Coronary artery (tissue), 2 donors: ENCODE measurements at regions not wholly inside any gene's neighbourhood (a gene's known extent, or its start where the extent isn't known, plus 50 kb on each side); places are given as distances from the start of the nearest gene placed in this dataset.
"Not testable (repeated sequence)": the region's sequence is repeated elsewhere in the genome, so short reads cannot be mapped to it uniquely, and the experiment has no call there.

Experiments
- DNase-seq: peaks from one replicate; pipeline ENCODE4 v3.0.0-alpha.2; 2017; ENCODE audit warnings: low spot score
- H3K27ac ChIP-seq, 2 donors: fragments of 200-600 bp; sonication (generic); one replicate each; pipeline ENCODE4 v1.5.1; 2016 to 2019
- H3K4me3 ChIP-seq: fragments of 200-600 bp; sonication (generic); 2 replicates; pipeline ENCODE4 v1.5.1; 2016; ENCODE audit warnings: mild to moderate bottlenecking, moderate library complexity
- TF ChIP-seq, protein P1 (sequence below): fragments of 200-600 bp; sonication (generic); IDR thresholded peaks from one replicate; pipeline ENCODE4 v1.5.1; 2019; ENCODE audit warnings: antibody characterized with exemption

- H3K27ac ChIP-seq, result no peak overlapping the region
- TF ChIP-seq, protein P1, sequence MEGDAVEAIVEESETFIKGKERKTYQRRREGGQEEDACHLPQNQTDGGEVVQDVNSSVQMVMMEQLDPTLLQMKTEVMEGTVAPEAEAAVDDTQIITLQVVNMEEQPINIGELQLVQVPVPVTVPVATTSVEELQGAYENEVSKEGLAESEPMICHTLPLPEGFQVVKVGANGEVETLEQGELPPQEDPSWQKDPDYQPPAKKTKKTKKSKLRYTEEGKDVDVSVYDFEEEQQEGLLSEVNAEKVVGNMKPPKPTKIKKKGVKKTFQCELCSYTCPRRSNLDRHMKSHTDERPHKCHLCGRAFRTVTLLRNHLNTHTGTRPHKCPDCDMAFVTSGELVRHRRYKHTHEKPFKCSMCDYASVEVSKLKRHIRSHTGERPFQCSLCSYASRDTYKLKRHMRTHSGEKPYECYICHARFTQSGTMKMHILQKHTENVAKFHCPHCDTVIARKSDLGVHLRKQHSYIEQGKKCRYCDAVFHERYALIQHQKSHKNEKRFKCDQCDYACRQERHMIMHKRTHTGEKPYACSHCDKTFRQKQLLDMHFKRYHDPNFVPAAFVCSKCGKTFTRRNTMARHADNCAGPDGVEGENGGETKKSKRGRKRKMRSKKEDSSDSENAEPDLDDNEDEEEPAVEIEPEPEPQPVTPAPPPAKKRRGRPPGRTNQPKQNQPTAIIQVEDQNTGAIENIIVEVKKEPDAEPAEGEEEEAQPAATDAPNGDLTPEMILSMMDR, result no peak
- H3K4me3 ChIP-seq, result no peak overlapping the region
- no peak for DNase-seq
These were observed 151.6 kb upstream of the ZNF337 start for GRCh38 chr20:25848222-25848621.

GRCh38 chr20:25844640-25845039, 148.0 kb upstream of the ZNF337 start:
- peak overlapping the region in 1 of 2 donors; percentile 81 for H3K27ac ChIP-seq
- peak overlapping the region; percentile 52 for H3K4me3 ChIP-seq
- not testable (repeated sequence) for DNase-seq

DNA sequence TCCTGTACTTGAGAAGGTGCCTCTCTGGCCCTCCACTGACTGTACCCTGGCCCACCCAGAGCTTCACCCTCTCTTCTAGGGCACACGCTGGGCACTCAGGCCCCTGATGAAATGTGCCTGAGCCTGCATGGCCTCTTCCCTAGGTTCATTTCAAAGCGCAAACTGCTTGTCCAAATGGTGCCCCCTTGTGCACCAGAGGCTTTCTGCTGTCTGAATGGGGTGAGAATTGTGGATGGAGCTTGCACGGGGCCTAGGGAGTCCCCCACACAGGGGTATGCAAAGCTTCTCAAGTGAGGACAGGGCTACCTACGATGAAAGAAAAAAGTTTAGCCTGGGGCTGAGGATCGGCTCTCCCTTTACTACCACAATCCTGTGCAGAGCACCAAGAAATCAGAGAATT, 116.9 kb upstream of the ZNF337 start:
- not testable (repeated sequence) for H3K27ac ChIP-seq, H3K4me3 ChIP-seq, DNase-seq

- H3K4me3 ChIP-seq, DNase-seq, H3K27ac ChIP-seq: not testable (repeated sequence)
These were observed 101.7 kb upstream of the ZNF337 start for GRCh38 chr20:25798174-25798993.

DNA sequence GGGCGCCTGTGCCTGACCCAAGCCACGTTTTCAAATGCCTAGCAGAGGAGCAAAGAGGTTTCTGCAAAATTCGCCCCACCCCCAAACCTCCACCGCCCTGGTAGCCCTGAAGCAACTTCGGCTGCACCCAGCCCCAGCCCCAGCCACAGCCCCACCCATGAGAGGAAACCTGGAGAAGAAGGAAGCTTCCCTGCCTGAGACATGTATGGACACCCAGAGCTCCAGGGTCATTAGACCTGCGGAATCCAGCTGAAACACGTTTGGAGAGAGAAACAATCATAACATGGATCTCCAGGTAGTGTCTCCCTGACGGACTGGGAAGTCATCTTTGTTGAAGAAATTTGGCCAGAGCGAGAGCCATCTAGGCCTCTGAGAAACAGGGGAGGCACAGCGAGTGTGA, 100.4 kb upstream of the ZNF337 start:
- not testable (repeated sequence) for H3K4me3 ChIP-seq, DNase-seq, H3K27ac ChIP-seq

- not testable (repeated sequence) for DNase-seq, H3K27ac ChIP-seq, H3K4me3 ChIP-seq
These were observed 80.6 kb upstream of the ZNF337 start for GRCh38 chr20:25777241-25777640.

- not testable (repeated sequence) for H3K4me3 ChIP-seq, DNase-seq, H3K27ac ChIP-seq
These were observed 78.1 kb upstream of the ZNF337 start for GRCh38 chr20:25774711-25775110.

DNA sequence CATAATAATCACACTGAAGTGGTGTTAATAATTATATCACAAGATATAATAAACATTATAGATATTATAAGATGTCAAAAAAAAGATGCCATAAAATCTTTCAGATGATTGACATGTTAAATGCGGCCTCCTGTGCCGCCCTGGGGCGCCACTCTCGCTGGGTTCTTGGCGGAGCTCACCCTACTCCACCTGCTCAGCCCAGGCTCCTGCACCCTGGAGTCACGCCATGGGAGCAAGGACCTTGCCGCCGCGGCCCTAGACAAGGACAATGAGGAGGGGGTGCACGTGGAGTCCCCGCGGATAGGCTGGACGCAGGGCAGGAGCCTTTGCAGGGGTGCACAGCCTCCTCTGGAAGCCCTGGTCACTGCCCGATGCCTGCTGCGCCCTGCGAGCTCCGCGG, 77.5 kb upstream of the ZNF337 start:
- not testable (repeated sequence) for H3K4me3 ChIP-seq, DNase-seq, H3K27ac ChIP-seq

GRCh38 chr20:25772437-25772836, 75.8 kb upstream of the ZNF337 start:
- DNase-seq, H3K4me3 ChIP-seq, H3K27ac ChIP-seq: not testable (repeated sequence)

DNA sequence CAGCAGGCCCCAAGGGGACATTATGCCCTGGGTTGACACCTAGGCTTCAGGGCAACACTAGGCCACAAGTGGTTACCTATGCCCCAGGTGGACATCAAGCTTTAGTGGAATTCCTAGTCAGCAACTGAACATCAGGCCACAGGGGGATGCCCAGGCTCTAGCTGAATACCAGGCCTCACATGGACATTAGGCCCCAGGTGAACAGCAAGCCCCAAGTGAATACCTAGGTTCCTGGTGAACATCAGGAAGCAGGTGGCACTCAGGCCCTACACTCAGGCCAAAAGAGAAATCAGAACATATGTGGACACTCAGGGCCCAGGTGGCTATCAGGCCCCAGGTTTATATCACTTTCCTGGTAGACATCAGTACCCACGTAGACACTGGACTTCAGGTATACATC, 75.2 kb upstream of the ZNF337 start:
- not testable (repeated sequence) for H3K27ac ChIP-seq, H3K4me3 ChIP-seq, DNase-seq

- no peak for DNase-seq
- no peak overlapping the region for H3K27ac ChIP-seq
- no peak overlapping the region for H3K4me3 ChIP-seq
- TF ChIP-seq, protein P1, result no peak
These were observed 64.9 kb upstream of the ZNF337 start for GRCh38 chr20:25761596-25761995.

- not testable (repeated sequence) for H3K27ac ChIP-seq, H3K4me3 ChIP-seq, DNase-seq
These were observed 64.4 kb upstream of the ZNF337 start for GRCh38 chr20:25761046-25761445.
